ENCODE measurements at regions not wholly inside any gene's neighbourhood (a gene's known extent, or its start where the extent isn't known, plus 50 kb on each side); places are given as distances from the start of the nearest gene placed in this dataset.

DNA sequence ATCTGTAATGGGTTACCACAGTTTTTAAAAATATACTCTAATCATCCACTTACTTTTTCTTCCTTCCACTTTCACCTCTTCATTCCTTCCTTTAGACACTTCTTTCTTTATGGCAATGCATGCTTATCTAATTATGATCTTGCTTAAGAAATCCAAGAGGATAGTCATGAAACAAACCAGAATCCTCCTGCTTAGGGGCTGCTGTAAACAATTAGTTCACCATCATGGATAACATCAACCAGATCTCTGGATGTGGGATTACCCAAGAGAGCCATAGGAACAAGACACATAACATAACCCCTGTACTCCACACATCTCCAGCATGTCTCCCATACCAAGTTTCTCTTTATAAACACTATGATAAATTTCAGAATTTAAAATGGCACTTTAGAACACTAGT lies 713.4 kb upstream of the PTPRD start:
- TF ChIP-seq SMC3 (IDR thresholded peaks at IDR 0.05; ENCODE audit: low read depth, low read length) (no peak), CEBPB (IDR thresholded peaks at IDR 0.05; ENCODE audit: low read depth, low read length) (no peak), FOS (IDR thresholded peaks at IDR 0.05; ENCODE audit: low read depth, low read length) (no peak), BHLHE40 (IDR thresholded peaks at IDR 0.05; ENCODE audit: low read depth, low read length) (no peak), MXI1 (IDR thresholded peaks at IDR 0.05; ENCODE audit: borderline replicate concordance, low read depth, low read length) (no peak)
- TF ChIP-seq, protein P1, sequence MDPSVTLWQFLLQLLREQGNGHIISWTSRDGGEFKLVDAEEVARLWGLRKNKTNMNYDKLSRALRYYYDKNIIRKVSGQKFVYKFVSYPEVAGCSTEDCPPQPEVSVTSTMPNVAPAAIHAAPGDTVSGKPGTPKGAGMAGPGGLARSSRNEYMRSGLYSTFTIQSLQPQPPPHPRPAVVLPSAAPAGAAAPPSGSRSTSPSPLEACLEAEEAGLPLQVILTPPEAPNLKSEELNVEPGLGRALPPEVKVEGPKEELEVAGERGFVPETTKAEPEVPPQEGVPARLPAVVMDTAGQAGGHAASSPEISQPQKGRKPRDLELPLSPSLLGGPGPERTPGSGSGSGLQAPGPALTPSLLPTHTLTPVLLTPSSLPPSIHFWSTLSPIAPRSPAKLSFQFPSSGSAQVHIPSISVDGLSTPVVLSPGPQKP (IDR thresholded peaks at IDR 0.05; ENCODE audit: borderline replicate concordance, low read depth, low read length): no peak
- TF ChIP-seq, protein P2, sequence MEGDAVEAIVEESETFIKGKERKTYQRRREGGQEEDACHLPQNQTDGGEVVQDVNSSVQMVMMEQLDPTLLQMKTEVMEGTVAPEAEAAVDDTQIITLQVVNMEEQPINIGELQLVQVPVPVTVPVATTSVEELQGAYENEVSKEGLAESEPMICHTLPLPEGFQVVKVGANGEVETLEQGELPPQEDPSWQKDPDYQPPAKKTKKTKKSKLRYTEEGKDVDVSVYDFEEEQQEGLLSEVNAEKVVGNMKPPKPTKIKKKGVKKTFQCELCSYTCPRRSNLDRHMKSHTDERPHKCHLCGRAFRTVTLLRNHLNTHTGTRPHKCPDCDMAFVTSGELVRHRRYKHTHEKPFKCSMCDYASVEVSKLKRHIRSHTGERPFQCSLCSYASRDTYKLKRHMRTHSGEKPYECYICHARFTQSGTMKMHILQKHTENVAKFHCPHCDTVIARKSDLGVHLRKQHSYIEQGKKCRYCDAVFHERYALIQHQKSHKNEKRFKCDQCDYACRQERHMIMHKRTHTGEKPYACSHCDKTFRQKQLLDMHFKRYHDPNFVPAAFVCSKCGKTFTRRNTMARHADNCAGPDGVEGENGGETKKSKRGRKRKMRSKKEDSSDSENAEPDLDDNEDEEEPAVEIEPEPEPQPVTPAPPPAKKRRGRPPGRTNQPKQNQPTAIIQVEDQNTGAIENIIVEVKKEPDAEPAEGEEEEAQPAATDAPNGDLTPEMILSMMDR (conservative IDR thresholded peaks at IDR 0.05; ENCODE audit: low read depth, low read length): no peak

Data from IMR-90 (cell line).